ENCODE measurements at regions not wholly inside any gene's neighbourhood (a gene's known extent, or its start where the extent isn't known, plus 50 kb on each side); places are given as distances from the start of the nearest gene placed in this dataset.
"Not testable (repeated sequence)": the region's sequence is repeated elsewhere in the genome, so short reads cannot be mapped to it uniquely, and the experiment has no call there.

DNA sequence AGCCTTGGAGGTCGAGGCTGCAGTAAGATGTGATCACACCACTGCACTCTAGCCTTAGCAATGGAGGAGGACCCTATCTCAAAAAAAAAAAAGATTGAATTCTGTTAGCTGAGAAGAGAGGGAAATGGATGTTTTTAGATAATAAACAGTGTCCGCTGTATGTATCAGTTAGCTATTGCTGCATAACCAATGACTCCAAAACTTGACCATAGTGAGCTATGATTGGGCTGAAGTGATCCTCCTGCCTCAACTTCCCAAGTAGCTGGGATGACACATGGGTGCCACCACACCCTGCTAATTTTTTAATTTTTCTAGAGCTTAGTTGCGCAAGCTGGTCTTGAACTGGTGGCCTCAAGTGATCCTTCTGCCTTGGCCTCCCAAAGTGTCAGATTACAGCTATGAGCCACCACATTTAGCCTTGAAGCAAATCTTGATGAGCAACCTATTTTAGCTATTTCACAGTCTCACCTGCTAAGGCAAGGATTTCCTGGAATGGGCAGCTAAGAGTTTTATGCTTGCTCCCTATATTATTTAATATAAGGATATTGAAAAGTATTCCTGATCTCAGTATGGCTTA lies 68.3 kb upstream of the ATF7IP2 start:
- no peak for DNase-seq

DNA sequence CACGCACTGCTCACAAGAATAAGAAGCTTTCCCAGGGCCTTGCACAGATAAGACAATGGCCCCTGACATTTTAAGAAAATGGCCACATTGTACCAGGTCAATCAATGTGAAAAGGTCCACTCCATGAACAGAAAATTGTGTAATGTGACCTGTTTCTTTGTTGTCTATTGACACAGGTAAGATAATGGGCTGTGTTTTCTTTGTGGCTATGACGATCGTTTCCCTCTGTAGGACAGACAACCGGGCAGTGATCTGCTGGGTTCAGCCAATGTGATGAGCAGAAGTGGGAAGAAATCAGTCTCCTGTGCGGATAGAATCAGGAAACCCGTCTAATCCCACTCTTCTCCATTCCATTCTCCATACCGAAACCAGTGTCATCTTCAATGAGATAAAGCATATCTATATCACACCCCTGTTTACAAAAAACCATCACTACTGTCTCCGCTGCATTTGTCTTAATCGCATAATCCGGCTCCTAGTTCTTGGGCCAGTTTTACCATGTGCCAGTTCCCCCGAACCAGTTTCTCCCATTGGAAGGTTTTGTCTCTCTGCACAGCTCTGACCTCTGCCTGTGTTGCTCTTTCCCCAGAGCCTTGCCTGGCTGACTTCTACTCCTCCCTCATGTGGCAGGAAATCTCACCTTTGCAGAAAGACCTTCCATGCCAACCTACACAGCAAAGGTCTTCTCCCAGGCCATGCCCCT lies 66.9 kb upstream of the ATF7IP2 start:
- DNase-seq = peak; percentile 8

DNA sequence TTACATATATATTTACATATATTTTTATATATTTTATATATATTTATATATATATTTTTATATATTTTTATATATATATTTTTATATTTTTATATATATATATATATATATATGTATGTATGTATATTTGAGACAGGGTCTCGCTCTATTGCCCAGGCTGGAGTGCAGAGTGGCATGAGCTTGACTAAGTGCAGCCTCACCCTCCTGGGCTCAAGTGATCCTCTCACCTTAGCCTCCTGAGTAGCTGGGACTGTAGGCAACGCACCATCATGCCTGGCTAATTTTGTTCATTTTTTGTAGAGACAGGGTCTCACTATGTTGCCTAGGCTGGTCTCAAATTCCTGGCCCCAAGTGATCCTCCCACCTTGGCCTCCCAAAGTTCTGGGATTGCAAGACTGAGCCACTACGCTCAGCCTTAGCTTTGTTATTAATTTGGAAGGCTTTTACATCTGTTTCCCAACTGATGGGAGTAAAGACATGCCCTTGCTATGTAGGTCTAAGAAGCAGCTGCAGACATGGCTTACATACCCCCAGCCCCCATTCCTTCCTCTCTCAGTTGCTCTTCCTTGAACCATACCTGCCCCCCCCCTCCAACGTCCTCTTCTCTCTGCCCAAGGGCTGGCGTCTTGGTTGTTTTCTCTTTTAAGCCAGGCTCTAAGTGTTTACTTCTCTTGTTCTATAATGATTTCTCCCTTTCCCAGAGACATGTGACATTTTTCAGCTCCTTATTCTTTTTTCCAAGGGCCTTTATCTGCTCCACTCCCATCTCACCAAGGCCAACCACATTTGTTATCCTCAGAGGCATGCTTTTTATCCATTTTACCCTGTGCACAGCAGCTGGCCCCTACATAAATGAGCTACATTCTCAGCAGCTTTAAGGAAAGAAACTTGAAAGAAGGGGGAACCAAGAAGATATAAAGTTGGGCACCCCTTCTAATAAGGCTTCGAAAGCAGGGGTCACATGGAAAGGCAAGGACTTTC lies 64.2 kb upstream of the ATF7IP2 start:
- peak; percentile 29 for DNase-seq

DNA sequence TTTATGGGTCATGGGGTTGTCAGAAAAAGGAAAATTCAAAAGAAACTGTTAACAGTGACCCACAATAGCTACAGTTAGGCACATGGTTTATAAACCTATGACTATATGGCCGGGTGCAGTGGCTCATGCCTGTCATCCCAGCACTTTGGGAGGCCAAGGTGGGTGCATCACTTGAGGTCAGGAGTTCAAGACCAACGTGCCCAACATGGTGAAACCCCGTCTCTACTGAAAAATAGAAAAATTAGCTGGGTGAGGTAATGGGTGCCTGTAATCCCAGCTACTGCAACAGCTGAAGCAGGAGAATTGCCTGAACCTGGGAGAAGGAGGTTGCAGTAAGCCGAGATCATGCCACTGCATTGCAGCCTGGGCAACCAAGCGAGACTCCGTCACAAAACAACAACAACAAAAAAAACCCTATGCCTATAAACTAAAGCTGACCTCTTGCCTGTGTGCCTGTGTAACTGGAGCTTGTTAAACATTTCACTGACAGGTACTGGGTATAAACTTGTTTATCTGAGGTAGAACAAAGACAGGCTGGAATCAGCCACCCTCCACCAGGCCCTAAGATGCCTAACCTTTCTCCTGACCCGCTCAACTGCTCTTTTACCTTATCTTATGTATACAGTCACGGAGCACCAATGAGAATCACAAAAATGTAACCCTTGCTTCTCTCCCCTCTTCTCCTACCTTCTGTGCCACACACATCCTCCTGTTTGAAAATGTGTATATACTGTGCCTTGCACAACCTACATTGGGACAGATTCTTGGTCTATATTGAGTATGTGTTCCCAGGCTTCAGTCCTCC lies 62.9 kb upstream of the ATF7IP2 start:
- DNase-seq = no peak

DNA sequence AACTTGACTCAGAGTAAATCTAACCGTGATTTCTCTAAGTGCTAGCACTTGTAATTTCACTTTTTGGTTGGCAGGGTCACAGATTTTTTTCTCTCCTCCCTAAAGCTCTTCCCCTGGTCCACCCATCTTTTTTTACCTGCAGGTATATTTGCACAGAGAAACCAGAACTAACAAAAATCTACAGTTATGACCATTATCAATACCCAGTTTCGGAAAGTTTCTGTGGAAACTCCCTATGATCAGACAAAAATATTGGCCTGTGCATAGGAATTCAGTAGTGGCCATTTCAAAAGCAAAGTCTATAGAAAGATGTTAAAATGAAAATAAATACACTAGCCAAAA lies 62.4 kb upstream of the ATF7IP2 start:
- DNase-seq = no peak

DNA sequence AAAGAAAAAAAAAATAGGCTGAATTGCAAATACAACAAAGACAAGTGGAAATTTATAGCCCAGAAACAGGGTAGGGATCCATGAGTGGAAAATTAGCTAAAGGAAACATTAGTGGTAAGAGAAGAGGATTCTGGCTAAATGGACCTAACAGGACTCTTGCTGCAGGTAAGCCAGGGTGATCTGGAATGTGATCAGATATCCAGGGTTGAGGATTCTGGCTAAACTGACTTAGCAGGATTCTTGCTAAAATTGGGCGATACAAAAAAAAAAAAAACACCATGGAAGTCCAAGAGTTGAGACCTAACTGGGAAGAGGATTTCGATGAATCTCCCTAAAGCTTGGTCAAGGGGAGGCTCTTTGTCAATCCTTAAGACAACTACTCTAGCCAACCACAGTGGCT lies 61.7 kb upstream of the ATF7IP2 start:
- DNase-seq = no peak

DNA sequence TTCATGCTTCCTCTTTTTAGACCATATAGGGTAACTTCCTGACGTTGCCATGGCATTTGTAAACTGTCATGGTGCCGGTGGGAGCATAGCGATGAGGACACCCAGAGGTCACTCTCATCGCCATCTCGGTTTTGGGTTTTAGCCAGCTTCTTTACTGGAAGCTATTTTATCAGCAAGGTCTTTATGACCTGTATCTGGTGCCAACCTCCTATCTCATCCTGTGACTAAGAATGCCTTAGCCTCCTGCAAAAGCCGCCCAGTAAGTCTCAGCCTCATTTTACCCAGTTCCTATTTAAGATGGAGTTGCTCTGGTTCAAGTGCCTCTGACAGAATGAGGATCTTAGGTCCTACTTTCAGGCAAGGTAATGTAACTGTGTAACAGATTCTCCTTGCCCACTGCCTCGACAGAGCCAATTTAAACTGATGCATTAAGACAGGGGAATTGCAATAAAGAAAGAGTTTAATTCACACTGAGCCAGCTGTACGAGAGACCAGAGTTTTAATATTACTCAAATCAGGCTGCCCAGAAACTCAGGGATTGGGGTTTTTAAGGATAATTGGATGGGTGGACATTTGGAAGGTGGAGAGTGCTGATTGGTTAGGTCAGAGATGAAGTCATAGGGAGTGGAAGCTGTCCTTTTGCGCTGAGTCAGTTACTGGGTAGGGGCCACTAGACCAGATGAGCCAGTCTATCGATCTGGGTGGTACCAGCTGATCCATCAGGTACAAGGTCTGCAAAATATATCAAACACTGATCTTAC lies 59.9 kb upstream of the ATF7IP2 start:
- no peak for DNase-seq

DNA sequence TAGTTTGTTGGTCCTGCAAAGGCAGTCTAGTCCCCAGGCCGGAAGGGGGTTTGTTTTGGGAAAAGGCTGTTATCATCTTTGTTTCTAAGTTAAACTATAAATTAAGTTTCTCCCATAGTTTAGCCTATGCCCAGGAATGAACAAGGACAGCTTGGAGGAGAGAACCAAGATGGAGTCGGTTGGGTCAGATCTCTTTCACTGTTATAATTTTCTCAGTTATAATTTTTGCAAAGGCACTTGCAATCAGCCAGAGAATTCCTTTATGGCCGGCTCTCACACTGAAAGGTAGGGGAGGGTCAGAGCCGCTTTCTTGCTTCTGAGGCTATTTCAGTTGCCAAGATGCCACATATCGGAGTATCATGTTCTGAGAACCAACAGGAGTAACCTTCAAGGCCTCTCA lies 59.2 kb upstream of the ATF7IP2 start:
- DNase-seq = no peak

DNA sequence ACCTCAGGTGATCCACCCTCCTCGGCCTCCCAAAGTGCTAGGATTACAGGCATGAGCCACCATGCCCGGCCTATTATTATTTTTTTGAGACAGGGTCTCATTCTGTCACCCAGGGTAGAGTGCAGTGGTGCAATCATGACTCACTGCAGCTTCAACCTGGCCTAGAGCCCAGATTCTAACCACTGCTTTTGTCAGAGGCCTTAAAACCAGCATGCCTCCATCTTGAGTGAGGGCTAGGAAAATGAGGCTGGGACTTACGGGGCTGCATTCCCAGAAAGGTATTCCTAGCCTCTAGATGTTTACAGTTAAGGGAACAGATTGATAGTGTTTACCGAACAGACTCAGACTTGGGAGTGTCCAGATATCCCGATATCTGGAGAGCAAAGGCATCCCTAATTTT lies 57.6 kb upstream of the ATF7IP2 start:
- not testable (repeated sequence) for DNase-seq

DNA sequence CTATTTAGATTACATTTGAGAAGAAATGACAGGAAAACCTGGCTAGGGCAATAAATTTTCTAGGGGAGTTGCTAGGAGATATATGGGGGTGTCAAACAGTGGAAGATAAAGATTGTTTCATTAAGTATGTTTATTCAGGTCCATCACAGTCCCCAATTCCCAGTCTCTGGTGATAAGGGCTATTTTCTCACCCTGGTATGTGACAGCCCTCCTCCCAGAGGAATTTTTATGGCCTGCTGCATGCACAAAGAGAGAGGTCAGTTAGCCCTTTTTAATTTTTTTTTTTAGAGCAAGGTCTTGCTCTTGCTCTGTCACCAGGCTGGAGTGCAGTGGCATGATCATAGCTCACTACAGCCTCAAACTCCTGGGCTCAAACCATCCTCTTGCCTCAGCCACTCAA lies 53.6 kb upstream of the ATF7IP2 start:
- peak; percentile 19 for DNase-seq

DNA sequence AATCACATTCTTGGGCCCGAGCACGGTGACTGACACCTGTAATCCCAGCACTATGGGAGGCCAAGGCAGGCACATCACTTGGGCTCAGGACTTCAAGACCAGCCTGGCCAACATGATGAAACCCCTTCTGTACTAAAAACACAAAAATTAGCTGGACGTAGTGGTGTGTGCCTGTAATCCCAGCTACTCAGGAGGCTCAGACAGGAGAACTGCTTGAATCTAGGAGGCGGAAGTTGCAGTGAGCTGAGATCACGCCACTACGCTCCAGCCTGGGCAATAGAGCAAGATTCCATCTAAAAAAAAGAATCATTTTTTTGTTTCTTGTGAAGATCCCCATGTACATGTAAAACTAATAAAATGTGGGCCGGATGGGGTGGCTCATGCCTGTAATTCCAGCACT lies 53.1 kb upstream of the ATF7IP2 start:
- no peak for DNase-seq

DNA sequence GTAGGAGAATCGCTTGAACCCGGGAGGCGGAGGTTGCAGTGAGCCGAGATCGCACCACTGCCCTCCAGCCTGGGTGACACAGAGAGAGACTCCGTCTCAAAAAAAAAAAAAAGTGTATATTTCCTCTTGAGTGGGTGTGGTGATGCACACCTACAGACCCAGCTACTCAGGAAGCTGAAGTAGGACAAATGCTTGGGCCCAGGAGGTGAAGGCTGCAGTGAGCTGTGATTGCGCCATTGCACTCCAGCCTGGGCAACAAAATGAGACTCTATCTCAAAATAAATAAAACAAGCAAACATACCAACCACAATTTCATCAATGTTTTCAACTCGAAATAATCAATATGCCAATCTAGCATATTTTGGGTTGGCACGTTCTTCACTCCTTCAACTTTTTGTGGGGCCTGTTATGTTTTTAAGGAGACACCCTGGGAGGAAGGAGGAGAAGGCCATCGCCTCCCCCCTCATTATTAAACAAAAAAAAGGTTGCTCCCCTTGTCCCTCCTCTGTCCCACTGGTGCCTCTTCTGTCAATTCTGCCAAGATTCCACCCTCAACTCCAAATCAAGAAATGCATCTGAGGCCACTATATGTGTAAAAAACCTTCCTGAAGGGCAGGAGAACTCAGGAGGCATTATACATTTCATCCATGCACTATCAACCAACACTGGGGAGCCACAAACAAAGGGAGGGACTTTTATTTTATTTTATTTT lies 52.4 kb upstream of the ATF7IP2 start:
- no peak for DNase-seq

DNA sequence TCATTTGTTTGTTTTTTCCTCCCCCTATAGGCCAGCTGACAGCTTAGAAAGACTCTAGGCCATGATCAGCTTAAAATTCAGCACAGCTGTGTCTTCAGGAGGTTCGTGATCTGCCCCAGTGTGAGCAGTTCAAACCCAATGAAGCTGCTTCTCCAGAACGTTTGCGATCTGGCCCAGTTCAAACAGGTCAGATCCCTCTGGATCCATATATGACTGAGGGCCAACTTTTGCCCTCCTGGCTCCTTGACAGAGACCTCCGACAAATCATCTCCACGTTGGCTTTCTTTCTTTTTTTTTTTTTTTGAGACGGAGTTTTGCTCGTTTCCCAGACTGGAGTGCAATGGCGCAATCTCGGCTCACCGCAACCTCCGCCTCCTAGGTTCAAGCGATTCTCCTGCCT lies 50.2 kb upstream of the ATF7IP2 start:
- DNase-seq = no peak

All from eye (tissue), 1 donor.